HG02588 (cell line): ENCODE measurements at regions not wholly inside any gene's neighbourhood (a gene's known extent, or its start where the extent isn't known, plus 50 kb on each side); places are given as distances from the start of the nearest gene placed in this dataset.
"Not testable (repeated sequence)": the region's sequence is repeated elsewhere in the genome, so short reads cannot be mapped to it uniquely, and the experiment has no call there.

Experiments used
- ATAC-seq: cut with Tn5 transposase; IDR thresholded peaks from one replicate; pipeline ENCODE4 v1.9.1; 2021; ENCODE audit warnings: mild to moderate bottlenecking, moderate library complexity; ENCODE audit not compliant: unreplicated experiment

- not testable (repeated sequence) for ATAC-seq
Measured at GRCh38 chr2:87657915-87658314, 90.0 kb upstream of the PLGLB2 start.

GRCh38 chr2:87658357-87658756, 89.5 kb upstream of the PLGLB2 start:
- ATAC-seq, result not testable (repeated sequence)

DNA sequence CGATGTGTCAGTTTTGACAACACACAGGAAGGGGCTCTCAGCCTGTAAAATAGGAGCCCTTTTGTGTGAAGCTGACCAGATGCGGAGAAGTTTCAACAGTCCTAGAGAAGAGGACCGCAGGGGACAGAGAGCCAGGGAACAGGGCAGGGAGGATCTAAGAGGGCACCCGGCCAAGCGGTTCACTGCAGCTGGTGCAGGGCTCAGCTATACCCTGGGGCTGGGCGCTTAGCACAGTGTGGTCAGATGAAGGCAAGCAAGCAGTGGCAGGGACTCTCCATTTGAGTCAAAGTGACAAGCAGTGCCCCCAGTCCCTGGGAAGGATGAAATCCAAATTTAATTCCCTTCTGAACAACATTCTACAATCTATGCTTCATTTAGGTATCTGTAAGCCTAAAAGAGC, 88.9 kb upstream of the PLGLB2 start:
- ATAC-seq, result not testable (repeated sequence)

- ATAC-seq, result not testable (repeated sequence)
Measured at GRCh38 chr2:87660164-87660563, 87.7 kb upstream of the PLGLB2 start.

DNA sequence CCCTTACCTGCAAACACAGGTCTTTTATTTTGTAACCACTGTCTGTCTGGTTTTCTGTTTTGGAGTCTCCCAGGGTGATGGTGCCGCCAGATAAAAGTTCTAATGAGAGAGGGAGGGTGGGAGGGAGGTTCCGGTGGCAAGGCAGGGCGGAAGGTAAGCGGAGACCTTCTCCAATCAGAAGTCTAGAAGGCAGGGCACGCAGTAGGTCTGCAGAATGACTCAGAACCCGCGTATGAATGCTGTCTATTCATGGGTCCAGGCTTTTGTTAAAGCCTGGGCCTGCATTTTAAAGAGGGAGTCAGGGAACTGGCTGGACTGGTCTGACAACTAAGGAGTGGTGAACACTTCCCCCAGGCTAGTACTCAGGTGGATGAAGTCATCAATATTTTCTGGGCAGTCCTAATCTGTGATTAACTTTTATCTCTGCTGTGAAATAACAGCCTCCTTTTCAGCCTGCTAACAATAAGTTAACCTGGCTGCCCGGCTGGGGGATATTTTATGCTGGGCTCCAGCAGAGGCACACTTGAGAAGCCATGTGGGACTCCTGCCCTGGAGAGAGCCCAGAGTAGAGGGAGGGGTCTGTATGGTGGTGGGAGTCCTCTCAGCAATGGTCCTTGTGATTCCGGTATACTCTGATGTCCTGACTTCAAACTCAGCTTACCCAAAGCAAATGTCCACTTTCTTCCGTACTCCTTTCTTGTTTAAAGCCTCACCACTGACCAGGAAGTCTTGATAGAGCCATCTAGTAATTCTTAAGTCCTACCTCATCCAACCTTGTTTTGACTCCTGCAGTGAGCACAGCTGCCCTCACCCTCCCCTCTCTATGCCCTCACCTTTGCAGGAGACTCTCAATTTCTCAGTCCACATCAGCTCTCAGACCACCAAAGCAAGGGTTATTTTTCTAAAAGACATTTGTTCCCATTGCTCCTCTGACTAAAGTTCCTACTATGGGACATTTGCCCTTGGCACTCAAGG, 85.3 kb upstream of the PLGLB2 start:
- not testable (repeated sequence) for ATAC-seq

- not testable (repeated sequence) for ATAC-seq
Measured at GRCh38 chr2:87663347-87663746, 84.5 kb upstream of the PLGLB2 start.

DNA sequence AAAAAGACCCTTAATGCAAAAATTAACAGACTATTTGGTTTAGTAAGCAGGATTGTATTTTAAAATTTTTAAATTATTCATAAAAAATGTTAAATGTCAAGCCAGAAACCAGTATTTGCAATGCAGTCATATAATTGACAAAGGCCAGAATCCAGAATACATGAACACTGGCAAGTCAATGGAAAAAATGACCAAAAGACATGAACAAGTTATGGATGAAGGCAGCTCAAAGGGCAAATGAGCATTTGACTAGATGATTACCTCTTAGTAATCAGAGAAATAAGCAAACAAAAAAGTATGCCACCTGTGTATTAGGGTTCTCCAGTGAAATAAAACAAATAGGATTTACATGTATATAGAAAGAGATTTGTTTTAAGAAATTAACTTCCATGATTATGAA, 80.9 kb upstream of the PLGLB2 start:
- ATAC-seq, result not testable (repeated sequence)

DNA sequence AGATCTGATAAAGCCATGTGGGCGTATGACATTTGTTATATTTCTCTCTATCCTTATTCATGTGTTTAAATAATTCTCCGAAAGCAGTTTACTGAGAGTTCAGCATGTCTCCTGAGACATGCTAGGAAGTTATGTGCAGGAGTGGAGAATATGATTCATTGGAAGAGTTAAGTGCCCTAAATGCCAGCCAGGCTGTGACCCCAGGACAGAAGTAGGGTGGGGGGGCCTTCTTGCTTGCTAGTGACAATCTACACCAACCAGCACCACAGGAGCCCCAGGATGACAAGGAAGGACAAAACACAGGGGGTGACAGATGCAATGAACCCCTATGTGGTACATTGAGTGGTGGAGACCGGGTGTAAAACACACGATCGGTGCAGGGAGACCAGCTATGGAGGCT, 79.5 kb upstream of the PLGLB2 start:
- not testable (repeated sequence) for ATAC-seq

- ATAC-seq, result not testable (repeated sequence)
Measured at GRCh38 chr2:87669633-87670231, 78.2 kb upstream of the PLGLB2 start.

DNA sequence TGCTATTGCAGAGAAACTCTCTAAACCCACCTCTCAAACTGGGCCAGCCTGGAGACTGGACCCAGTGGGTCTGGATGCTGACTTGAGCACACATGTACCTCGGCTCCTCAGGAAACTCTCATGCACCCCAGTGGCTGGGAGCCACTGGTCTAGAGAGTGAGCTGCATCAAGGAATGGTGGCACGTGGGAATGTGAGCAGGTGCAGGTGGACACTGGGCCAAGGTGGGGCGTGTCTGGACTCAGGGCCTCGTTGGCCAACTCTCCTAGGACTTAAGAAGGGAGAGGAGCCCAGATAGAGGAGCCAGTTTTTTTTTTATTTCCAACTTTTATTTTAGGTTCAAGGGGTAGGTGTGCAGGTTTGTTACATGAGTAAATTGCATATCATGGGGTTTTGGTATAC, 75.5 kb upstream of the PLGLB2 start:
- ATAC-seq, result not testable (repeated sequence)

DNA sequence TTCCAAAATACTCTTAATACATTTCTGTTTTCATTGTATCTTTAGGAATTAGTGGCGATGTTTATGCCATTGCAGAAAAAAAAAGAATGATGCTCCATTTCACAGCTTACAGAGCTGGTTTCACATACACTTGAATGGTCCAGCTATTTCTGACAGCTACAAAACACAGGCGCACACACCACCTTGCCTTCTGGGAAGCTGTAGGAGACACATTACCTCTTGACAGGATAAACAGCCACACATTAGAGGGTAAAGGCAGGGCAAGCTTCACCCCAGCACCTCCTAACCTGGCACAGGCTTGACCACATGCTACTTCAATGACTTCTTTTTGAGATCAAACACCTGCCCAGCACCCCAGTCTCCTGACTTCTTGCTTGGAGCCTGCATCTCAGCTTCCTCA, 73.2 kb upstream of the PLGLB2 start:
- ATAC-seq, result not testable (repeated sequence)

GRCh38 chr2:87675487-87675886, 72.4 kb upstream of the PLGLB2 start:
- not testable (repeated sequence) for ATAC-seq

DNA sequence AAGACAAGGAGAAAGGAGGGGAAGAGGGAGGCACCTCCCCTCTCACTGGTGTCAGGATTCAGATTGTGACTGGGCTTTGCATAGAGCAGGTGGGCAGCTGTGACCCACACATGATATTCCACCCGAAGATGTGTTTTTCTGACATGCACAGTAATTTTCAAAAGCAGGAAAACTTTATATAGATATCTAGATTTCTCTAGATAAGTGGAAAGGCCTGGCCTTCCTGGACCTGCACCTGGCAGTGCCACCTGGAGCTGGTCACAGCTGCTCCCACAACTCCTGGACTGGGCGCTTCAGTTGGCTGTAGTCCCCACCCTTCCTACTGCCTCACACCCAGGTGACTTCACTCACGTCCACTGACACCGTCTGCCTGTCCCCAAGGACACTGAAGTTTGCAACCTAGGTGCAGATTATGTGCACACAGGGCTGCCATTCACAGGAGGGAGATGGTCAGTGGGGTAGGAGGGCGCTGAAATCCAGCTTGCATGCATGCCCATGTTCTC, 70.4 kb upstream of the PLGLB2 start:
- ATAC-seq, result not testable (repeated sequence)

DNA sequence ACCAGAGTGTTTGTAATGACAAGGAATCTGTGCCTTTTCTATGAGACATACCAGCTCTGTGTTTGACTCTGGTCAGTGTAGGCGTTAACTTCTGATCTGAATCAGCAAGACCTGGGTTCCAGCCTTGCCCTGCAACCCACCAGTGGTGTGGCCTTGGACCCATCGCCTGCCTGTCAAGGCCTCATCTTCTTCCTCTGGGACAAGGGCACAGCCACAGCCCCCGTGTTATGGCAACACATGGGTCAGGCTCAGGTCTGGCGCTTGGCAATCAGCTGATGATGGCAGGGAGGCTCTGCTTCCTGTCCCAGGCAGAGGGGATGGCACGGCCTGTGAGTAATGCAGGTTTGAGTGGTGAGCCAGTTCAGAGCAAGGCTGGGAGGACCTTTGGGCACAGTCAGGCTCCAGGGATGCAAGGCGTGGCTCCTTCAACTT, 69.1 kb upstream of the PLGLB2 start:
- not testable (repeated sequence) for ATAC-seq

- not testable (repeated sequence) for ATAC-seq
Measured at GRCh38 chr2:87679950-87680349, 67.9 kb upstream of the PLGLB2 start.

DNA sequence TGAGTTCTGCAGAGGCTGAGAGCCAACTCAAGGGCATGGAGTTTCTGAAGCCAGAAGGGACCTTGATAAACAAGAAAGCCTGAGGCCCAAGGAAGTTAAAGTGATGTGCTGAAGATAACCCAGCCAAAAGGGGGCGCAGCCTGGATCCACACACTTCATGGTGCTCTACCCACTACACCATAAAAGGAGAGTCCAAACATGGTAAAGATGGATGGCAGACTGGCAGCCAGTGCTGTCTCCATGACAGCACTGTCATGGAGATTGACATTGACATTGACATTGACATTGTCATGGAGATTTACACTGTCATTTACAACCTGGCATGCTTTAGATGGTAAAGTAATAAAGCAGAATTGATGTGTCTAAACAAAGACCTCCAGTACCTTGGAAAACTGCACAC, 67.2 kb upstream of the PLGLB2 start:
- not testable (repeated sequence) for ATAC-seq

GRCh38 chr2:87683451-87683850, 64.4 kb upstream of the PLGLB2 start:
- ATAC-seq, result not testable (repeated sequence)

- ATAC-seq, result not testable (repeated sequence)
Measured at GRCh38 chr2:87683961-87684360, 63.9 kb upstream of the PLGLB2 start.

- ATAC-seq, result not testable (repeated sequence)
Measured at GRCh38 chr2:87685558-87685957, 62.3 kb upstream of the PLGLB2 start.

GRCh38 chr2:87686873-87687549, 60.9 kb upstream of the PLGLB2 start:
- not testable (repeated sequence) for ATAC-seq
